Activated CD4-positive, alpha-beta T cell treated with anti-CD3 and anti-CD28 coated beads for 48 hours (primary cell): ENCODE measurements at regions not wholly inside any gene's neighbourhood (a gene's known extent, or its start where the extent isn't known, plus 50 kb on each side); places are given as distances from the start of the nearest gene placed in this dataset.

ENCODE experiments used
- DNase-seq: peaks from one replicate; pipeline ENCODE4 v3.0.0-alpha.2; 2020

DNA sequence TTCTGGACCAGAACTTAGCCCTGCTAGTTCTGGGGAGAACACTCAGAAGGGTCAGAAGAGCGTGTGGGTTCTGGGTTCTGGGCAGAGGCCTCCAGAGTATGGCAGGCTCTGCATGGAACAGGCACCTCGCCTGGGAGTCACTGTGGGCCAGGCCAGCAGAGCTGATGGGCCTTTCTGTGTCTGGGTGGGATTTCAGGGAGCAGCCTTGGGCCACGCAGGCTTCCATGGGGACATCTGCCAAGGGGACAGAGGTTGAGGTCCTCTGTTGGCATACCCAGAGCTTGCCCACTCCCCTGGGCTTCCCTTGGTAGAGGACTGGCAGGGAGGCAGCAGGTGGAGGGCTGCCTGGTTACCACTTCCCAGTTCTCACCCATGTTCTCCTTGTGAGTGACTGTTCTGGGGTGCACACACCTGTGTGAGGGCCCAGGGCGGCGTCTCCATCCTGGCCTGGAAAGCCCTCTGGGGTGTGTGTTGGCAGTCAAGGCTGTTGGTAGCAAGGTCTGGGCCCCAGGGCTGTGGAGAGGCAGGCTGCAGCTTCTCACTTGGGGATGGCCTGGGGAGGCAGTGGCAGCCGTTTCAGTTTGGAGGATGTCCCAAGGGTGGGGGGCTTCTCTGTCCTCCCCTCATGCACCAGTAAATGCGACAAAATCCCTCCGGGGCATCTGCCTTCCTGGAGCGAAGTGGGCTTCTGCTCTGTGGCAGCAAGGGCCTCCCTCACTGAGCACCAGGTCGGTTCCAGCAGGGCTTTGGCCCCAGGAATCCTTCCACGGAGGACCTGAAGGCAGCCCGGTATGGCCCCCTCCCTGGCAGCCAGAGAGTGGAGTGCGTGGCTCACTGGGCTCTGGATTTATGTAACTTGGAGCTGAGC is 74.6 kb upstream of the HDAC4 start:
- no peak for DNase-seq

DNA sequence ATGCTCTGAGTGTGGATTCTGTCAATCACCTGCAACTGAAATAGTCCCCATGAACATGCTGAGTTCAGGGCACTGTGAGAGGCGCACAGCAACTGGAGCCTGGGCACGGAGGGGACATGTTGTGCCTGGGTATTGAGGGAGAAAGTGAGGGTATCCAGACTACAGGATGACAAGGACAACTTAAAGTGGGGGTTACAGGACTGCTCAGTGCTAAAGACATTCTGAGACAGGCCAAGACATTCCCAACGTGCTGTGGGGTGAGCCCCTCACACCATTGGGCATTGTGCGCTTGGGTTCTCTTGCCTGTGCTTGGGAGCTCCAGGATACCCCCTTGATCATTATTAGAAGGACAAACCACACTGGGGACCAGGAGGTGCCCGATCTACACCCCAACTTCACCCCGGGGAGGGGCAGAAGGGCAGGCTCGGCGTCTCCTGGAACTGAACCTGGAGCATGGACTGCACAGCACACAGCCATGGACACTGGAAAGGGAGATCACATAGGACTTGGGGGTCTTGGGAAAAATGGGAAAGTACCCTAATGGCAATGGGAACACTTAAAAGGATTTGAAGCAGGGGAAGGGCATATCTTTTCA is 72.5 kb upstream of the HDAC4 start:
- DNase-seq = no peak

DNA sequence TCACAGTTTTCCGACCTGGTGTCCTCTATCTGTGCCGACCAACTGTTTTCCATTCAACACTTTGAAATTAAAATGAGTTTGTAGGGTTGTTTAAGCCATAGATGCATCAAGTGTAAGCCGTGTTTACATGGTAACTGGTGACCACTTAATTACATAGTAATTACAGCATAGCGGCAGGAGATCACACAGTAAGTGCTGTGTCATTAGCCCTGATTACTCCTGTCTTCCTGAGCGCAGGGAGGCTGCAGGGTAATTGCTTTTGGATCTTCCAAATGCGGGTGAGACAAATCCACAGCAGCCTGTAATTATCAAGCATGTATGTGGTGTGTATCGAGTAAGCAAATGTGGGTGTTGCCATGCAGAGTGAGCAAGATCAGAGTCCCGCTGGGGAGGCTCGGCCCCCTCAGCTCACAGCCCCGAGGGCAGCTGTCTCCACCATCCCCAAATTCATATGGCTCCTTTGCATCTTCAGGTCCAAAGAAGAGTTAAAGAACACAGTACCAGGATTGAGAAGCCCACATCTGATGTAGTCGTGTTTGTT is 71.5 kb upstream of the HDAC4 start:
- DNase-seq = no peak

DNA sequence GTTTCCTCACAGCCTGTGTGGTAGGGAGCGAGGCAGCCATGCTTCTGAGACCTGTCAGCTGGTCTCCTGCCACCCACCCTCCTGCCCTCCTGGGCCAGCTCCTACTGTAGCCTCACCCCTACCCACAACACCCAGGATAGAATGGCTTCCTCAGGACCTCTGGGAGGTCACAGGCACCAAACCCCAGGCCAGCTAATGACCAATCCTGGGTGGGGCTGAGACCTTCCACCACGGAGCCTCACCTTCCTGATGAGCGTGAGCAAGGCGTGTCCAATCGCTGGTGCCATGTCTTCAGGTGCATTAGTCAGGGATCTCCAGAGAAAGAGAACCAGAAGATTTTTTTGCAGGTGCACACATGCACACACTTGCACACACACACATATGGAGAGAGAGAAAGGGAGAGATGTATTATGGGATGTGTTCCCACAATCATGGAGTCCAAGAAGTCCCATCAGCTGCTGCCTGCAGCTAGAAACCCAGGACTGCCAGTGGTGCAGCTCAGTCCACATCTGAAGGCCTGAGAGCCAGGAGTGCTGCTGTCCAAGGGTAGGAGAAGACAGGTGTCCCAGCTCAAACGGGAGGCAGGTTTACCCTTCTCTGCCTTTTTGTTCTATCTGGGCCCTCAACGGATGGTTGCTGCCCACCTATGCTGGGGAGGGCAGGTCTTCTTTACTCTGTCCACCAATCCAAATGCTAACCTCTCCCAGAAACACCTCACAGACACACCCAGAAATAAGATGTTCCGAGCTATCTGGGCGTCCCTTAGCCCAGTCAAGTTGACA is 70.4 kb upstream of the HDAC4 start:
- no peak for DNase-seq

DNA sequence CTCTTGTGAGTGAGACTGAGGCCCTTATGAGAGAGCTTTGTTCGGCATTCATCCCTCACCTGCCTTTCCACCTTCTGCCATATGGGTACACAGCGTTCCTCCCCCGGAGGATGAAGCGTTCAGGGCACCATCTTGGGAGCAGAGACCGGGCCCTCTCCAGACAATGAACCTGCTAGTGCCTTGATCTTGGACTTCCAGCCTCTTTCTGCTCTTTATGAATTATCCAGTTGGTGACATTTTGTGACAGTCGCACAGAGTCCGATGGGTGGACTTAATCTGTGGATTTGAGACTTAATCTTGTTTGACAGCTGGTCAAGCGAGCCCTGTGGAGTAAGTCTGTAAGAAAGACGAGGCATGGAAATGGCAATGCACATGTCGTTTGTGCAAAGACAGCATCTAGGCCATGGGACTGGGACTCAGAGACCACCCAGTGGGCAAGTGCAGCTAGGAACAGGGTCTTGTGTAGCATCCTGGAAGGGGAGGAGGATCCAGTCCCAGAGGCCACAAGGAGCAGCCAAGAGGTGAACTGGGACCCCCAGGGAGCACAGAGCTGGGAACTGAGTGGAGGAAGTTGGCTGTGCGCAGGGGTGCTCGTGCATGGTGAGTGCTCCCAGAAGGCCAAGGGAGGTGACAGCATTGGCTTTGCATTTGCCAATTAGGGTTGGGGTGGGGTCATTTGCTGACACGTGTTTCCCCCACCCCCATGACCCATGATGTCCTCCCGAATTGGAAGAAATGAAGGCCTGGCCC is 69.5 kb upstream of the HDAC4 start:
- no peak for DNase-seq

DNA sequence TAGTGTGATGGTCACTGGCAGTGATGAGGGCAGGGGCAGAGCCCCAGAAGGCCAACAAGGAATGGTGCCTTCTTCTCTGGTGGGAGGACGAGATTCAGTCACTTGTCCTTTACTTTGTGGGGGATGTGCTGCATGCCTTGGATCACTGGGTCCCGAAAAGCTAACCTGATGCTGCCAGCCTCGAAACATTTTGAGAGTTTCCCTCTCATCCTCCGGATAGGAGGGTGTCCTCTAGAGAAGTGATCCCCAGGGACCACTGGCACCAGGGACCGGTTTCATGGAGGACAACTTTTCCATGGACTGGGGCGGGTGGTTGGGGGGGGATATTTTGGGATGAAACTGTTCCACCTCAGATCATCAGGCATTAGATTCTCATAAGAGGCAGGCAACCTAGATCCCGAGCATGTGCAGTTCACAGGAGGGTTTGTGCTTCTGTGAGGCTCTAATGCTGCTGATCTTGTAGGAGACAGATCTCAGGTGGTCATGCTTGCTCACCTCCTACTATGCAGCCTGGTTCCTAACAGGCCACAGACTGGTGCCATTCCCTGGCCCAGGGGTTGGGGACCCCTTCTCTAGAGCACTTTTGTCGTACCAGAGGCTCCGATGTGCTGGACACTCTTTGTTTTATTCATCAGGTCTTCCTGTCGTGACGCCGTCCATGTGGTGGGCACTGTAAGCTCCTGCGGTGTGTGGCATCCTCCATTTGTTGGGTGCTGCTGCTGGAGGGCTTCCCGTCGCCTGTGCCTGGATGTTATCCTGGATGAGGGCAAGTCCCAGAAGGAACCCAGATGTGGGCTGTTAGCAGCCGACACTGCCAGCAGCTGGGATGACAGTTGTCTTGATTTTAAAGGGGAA is 68.5 kb upstream of the HDAC4 start:
- DNase-seq = no peak

DNA sequence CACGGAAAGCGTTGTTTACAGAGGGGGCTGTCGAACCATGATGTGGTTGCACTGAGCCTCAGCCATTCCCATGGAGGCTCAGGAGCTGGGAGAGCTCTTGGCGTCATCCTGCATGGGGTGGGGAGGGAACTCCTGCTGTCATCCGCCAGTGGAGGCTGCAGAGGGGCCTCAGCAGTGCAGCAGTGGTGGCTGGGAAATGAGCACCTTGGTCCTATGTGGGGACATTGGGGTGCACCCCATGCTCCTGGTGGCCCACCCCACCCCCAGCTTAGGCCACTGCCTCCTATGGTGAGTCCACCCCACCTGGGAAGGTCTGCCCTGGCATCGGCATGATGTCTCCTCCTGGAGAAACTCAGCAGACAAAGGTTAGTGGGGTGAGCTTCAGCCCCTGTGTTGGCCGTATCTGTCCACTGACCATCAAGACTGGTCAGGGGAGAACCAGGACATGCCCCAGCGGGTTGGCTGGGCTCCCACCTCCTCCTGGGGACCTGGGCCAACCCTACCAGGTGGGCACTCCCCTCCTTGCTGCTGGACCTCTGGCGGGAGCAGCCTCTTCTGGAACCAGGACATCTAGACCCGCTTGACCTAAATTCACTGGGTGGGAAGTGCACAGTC is 67.8 kb upstream of the HDAC4 start:
- no peak for DNase-seq

DNA sequence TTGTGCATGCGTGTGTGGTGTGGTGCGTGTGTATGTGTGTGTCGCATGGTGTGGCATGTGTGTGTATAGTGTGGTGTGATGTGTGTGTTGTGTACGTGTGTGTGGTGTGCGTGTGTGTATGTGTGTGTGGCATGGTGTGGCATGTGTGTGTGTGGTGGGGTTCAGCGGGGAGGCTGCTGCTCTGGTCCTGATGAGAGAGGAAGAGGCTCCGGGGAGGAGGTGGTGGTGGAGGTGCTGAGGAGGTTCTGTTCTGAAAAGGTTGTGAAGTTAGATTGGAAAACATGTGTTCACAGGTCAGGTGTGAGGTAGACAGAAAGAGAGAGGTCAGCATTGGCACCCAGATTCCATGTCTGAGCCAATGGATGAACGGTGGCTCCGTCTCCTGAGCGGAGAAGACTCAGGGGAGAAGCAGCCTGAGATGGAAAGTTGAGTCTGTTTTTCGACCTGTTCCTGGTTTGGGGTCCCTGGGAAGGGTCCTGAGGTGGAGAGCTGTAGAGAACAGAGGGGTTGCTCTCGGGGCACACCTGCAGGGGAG is 67.2 kb upstream of the HDAC4 start:
- DNase-seq = no peak

DNA sequence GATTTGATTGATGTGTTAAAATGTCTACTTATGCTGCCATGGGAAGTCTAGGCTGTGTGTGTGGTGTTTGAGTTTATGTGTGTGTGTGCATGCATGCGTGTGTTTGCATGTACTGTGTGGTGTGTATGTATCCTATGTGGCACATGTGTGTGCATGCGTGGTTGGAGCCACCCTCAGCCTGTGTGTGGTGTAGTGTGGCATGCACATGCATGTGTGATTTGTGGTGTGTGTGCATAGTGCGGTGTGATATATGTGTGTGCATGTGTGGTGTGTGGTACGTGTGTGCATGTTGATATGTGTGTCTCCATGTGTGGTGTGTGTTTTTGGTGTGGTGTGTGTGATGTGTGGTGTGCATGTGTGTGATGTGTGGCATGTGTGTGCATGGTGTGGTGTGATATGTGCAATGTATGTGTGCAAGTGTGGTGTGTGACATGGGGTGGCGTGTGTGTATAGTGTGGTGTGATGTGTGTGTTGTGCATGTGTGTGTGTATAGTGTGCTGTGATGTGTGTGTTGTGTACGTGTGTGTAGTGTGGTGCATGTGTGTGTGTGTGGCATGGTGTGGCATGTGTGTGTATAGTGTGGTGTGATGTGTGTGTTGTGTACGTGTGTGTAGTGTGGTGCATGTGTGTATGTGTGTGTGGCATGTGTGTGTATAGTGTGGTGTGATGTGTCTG is 66.6 kb upstream of the HDAC4 start:
- DNase-seq = no peak

DNA sequence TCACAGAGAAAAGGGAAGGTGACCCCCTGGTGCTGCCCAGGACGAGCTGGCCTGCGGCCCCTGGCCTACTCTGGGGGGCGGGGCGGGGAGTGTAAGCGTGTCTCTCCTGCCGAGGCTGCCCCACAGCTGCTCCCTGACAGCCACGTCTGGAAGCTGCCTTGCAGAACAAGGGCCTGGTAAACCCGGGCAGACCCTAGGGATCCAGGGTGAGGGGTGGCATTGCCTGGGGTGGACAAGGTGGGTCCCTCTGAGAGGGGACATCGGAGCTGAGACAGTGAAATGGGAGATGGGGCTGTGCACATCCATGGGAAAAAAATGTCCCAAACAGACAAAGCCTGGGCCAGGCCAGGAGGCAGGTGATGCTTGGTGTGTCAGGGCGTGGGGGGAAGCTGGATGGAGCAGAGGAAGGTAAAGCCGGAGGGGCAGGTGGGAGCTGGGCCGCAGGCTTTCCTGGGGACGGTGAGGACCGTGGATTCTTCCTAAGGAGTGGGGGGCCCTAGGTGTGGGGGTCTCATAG is 66.0 kb upstream of the HDAC4 start:
- DNase-seq = no peak

DNA sequence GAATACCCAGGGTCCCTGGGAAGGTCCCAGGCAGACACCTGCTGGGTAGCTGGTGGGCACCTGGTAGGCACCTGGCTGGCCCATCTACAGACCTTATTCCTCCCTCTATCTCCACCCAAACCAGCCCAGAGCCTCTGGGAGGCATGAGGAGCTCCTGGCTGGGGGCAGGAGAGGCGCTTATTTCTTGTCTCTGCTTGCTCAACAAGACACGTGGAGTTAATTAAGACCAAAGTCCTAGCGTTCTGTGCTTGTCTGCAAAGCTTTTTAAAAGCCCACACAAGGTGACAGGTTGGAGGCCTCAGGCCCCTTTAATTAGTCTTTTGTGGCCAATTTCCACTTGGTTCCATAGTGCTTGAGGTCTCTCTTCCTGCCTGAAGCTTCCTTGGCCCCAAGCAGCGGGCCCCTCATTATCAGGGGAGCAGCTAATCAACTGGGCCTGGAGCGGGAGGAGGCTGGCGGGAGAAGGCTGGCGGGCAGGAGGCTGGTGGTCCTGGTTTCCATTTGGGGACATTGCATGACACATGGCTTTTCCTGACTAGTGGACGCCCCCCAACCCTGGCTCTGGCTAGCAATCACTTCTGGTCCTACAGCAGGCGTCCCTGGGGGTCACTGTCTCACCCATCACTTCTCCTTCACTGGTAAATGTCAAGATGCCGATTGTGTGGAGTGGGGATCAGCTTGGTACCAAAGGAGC is 65.4 kb upstream of the HDAC4 start:
- DNase-seq = no peak

DNA sequence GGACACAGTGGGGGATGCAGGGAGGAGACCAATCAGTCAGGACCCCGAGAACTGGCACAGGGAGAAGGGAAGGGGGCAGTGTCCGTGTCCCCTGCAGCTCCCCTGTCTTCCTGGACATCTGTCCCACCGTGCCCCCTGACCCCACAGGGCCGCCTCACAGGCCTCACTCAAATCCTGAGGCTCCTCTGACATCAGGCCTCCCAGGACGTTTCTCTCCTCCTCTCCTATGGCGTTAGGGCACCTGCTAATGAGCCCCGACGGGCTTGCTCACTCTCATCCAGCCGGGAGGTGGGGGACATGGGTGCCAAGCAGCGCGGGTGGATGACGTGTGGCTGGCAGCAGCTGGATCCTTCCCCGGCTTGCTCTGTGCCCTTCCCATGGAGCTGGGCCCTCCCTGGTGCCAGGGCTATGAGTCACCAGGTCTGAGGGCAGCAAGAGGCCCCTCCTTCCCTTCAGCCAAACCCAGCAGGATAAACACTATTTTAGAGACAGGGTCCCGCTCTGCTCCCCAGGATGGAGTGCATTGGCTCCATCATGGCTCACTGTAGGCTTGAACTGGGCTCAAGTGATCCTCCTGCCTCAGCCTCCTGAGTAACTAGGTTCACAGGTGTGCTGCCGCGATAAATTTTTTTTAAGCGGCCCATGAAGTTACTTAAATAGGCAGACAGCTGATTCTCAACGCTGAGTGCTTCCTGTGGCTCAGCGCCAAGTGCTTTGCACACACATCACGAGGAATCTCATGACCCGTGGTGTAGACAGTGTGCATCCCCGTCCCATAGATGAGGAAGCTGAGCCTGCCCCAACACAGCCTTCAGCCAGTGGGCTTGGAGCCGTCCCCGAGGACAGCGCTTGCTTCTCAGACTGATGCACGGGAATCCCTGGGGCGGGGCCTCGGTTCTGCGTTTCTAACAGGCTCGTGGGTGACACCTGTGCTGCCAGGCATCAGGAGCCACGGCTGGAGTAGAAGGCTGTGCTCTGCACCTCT is 64.5 kb upstream of the HDAC4 start:
- no peak for DNase-seq

DNA sequence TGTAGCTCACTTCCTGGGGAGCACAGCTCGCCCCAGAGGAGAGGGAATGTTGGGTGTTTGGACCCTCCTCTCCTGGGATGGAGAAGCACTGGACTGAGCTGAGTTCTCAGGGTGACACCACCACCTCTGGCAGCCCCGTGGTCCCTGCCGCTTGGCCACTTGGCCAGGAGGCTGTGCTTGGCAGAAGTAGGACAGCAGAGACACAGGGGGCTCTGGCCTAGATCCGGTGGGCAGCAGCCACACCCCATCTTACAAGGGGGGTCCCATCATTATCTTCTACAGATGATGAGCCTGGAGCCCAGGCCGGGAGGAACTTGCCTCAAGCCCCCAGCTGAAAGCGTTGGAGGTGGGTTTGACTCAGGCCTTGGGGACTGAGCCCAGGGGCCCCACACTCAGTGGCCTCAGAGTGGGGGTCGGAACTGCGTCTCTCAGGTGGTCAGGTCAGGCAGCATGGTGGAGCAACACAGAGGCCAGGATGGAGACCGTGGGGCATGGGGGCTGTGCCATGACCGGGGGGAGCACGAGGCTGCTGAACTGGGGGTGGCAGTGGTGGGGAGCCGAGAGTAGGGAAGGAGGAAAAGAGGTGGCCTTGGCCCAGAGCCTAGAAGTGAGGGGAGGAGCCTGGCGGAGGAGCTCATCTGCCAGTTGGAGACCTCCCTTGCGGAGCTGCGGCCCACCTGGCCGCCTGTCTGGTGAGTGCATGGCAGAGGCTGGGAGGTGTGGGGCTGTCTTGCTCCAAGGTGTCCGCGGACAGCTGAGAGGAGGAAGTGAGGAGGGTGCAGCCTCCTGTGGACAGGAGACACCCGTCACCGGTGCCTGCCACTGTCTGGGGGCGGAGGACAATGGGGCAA is 63.6 kb upstream of the HDAC4 start:
- no peak for DNase-seq

DNA sequence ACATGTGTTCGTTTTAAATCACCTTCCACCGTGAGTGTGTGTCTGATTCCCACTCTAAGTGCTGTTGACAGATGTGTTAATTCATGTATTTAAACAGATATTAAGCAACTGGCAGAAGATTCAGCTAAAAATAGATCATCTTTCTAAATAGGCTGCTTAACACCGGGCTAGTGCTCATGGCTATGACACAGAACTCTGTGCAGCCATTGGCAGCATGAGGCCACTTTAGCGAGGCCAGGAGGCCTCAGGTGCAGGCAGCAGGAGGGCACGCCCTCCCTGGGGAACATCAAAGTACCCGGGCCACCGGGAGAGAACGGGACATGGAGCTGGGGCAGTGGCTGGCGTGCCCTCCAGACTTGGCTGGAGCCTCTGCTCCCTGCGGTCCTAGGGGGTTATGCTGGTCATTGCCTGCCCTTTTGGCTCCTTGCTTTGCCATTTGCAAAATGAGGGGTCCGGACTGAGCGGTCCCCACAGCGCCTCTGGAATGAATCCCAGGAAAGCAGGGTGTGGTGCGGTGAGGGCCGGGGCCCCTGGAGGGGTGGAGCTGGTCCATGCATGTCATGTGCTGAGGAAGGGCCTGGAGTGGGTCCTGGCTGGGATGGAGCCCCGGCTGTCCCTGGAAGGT is 62.8 kb upstream of the HDAC4 start:
- DNase-seq = no peak

DNA sequence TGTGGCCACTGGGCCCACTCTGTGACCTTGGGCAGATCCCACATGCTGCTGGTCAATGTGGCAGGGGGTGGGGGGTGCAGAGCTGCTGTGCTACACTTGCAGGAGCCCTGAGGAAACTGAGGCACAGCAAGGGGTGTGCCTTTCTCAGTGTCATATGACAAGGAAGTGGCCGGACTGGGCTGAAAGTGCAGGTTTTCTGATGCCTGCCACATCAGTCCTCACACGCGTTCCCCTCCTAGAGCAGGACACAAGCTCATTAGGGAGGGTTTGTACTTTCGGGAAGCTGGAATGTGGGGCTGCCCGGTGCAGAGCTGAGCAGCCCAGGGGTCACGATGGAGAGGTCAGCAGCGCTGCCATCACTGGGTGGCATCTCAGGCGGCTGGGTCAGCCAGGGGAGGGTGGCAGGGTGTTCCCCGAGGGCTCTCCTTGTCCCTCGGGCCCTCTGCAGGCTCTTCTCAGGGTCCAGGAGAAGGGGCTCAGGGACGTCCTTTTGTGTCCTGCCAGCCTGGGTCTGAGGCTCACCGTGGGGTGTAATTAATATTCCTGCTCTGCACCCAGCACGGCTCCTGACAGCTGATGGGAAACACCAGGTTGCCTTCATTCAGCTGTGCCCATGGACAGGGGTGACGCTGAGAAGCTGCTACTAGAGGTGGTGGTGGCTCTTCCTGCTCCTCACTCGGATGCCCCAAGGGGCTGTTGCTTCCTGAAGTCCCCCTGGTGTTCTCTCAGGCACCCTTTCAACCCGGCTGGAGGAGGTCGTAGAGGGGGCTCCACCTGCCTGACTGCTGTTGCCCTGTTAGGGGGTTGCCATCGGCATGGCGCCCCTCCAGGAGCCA is 62.1 kb upstream of the HDAC4 start:
- no peak for DNase-seq

DNA sequence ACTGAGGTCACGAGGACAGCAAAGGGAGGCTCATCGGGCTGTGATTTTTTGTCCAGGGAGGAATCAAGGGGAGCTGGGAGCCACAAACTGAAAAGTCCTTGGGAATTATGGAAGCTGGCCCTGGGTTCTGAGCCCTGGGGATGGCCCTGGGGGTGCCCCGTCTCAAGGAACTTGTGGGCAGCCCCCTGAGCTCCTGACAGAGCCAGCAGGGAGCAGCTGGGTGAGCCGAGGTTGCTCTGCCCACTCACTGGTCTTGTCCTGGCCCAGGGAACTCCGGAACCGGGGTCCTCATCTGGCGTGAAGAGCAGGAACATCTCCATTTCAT is 61.3 kb upstream of the HDAC4 start:
- DNase-seq = no peak
